NCI-H774 (cell line): ENCODE measurements at regions not wholly inside any gene's neighbourhood (a gene's known extent, or its start where the extent isn't known, plus 50 kb on each side); places are given as distances from the start of the nearest gene placed in this dataset.
"Not testable (repeated sequence)": the region's sequence is repeated elsewhere in the genome, so short reads cannot be mapped to it uniquely, and the experiment has no call there.

Experiments
- DNase-seq: peaks from one replicate; lab custom pipeline; 2025; lab: John Stamatoyannopoulos, UW

DNA sequence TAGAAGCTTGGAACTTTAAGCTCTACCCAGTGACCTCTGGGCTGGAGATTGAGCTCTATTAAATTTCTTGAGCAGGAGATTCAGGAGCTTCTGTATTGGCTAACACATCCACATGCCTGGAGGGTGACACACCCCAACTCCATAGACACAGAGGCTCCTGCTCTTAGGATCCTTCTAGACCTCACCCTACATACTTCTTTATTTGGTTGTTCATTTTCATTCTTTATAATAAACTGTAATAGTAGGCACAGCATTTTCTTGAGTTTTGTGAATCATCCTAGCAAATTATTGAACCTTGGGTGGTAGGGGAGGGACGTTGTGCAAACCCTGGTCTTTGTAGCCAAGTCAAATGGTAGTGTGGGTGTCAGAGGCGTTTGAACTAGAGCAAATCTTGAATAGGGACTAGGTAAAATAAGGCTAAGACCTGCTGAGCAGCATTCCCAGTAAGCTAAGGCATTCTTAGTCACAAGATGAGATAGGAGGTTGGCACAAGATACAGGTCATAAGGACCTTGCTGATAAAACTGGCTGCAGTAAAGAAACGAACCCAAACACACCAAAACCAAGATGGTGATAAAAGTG is 323.8 kb upstream of the GALNT5 start:
- DNase-seq, result no peak

- peak; percentile 73 for DNase-seq
Observed at GRCh38 chr2:156935616-156936015, 321.9 kb upstream of the GALNT5 start.

DNA sequence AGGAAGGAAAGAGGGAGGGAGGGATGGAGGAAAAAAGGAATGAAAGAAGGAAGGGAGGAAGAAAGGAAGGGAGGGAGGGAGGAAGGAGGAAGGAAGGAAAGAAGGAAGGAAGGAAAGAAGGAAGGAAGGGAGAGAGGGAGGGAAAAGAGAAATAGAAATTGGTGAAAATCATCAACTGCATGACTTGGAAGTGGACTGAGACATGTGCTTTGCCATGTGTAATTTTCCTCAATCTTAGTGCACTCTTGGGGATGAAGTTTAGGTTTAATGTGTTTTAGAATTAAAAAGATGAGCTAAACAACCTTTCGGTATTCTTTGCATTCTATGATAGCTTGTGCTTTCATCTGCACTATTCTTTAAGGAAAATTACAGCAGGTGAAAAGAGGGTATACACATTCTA is 320.1 kb upstream of the GALNT5 start:
- DNase-seq, result no peak

GRCh38 chr2:156944871-156945270 is 312.6 kb upstream of the GALNT5 start:
- DNase-seq, result no peak

DNA sequence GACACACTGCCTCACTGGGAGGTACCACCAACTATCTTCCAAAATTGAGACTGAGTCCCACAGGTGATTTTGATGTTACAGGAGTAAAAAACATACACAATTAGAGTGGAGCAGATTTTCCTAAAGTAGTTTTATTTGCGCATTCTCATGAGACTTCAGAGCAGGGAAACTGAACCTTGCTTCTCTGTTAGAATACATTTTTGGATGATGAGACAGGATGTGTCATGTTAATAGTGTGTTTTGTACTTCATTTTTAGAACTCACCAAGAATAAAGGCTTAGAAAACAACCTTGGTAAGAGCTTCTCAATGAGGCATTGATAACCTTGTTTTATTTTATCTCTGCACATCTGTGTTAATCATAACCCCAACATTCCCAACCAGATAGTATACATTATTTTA is 310.2 kb upstream of the GALNT5 start:
- no peak for DNase-seq

DNA sequence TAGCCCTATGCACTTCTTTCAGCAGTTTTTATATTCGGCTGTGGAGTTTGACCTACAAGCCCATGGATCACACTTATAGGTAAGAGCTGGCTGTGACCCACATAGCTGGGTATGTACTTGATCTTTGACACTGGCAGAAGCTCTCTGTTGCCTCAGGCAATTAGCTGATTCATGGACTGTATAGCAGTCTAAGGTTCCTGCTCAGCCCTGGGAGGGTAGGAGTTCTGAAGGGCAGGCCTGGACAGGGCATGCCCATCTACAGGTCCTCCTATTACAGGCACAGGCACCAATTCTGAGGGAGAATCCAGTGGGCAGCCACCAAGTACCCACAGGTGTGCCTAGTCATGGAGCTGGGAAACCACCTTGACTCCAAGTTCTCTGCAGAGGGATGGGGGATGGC is 301.8 kb upstream of the GALNT5 start:
- DNase-seq, result no peak

DNA sequence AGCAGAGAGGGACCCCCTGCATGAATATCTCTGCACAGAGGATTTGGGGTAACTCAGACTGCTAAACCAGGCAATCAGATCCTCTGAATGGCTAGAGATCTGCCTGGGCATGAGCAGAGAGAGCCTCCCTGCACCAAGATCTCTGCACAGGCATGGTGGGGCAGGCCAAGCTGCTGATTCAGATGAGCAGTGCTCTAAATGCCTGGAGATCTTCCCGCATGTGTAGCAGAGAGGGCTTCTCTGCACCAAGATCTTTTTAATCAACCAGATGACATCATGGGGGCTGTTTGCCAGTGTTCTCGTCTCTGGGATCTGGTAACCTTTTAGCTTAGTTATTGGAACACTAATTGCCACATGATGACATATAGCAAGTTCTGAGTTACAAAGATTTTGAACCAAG is 301.3 kb upstream of the GALNT5 start:
- no peak for DNase-seq

GRCh38 chr2:156958374-156958773 is 299.1 kb upstream of the GALNT5 start:
- no peak for DNase-seq

GRCh38 chr2:156959481-156959880 is 298.0 kb upstream of the GALNT5 start:
- DNase-seq, result no peak

DNA sequence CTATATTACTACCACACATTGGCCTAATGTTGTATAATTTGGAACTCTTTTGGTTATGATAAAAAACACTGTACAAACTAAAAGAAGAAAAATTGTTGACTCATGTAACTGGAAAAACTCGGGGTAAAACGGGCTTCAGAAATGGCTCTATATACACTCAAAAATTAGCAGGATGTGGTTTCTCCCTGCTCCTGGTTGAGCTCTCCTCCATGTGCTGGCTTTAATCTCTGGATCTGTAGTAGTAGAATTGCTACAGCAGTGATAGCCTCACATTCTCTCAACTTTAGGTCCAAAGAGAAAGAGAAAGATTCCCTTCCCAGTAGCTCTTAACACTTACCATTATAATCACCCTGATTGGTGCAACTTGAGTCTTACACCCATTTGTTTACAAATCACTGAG is 274.9 kb upstream of the GALNT5 start:
- no peak for DNase-seq

DNA sequence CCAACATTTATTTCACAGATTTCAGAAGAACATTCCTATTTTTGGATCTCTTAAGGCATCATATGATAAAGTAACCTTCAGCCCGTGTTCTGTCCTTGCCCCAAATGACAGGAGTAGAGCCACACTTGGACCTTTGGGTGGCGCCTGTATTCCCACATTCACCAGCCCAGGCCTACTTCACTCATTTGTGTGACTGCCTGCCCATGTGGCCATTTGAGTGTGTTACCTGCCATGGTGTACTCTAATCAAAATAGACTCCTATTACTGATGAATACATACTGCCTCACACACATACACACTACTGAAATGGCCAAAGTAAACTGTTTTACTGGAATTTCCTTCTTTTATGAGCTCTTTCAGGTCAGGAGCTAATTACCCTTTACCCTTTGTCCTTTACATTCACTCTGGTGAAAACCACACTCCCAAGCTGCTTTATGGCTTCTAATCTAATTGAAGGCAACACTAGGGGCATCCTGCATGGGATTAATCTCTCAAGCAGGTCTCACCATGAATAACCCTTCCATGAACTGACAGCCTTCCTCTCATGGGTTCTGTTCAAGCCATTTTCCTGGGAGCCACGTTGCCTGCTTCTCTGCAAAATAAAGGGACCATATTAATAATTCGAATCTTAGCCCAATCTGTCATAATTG is 271.0 kb upstream of the GALNT5 start:
- DNase-seq, result no peak

DNA sequence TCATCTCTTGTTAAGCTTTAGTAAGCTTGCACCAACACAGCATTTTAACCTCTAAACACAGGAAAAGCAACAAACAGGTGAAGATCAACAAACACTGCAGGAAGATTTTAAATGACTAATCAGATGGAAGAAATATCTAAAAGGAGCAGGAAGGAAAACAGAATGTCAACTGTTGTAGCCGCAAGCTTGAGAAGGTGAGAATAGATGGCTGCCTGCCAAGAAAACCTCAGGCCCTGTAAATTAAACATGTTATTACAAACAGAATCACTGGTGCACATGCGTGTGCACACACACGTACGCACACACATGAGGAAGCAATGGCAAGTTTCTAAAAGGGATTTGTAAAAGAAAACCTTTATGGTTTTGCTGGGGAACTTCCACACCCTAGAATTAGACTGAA is 257.8 kb upstream of the GALNT5 start:
- DNase-seq, result no peak

DNA sequence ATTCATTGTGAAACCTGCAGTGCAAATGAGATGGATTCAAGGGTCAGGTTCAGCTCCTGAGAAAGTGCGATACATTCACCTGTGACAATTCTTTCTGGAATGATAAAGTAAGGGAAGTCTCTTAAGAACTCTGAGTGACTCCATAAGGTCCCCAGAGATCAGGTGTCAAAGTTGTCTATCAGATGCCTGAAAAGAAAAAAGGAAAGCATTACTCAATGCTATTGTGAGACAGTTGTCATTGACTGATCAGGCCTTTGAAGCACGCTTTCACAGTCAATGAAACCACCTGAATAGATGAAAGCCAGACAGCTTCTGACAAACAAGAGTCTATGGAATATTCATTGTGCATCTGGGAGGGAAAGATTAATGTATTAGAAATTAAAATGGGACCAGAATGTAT is 252.7 kb upstream of the GALNT5 start:
- DNase-seq, result no peak

DNA sequence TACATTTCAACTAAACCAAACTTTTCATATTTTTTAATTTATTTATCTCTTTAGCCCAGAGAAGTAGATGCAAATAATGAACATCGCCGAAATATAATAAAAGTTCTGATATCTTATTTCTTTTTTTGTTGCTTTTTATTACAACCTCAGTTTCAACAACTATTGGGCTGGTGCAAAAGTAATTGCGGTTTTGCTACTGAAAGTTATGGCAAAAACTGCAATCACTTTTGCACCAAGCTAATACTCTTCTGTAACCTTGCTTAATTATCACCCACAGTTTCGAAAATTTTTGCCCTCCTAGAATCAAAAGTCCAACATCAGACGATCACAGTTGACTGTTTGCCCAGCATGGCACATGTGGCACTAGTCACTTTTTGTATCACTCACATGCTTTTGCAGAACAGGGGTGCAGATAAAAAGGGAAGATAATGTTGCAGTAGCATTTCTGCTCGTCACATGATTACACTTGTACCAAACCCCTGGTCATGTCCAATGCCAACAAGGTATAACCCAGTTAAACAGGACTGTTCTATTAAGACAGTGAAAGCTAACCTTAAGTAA is 242.4 kb upstream of the GALNT5 start:
- no peak for DNase-seq

DNA sequence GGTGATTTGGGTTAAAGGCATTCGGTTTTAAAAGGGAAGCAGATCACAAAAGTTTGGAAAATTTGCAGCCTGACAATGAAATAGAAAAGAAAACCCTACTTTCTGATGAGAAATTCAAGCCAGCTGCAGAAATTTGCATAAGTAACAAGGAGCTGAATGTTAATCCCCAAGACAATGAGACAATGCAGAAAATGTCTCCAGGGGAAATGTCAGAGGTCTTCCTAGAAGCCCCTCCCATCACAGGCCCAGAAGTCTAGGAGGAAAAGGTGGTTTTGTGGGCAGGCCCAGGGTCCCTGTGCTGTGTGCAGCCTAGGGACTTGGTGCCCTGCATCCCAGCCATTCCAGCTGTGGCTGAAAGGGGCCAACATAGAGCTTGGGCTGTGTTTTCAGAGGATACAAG is 234.2 kb upstream of the GALNT5 start:
- DNase-seq, result not testable (repeated sequence)

- DNase-seq, result no peak
Observed at GRCh38 chr2:157024129-157024528, 233.4 kb upstream of the GALNT5 start.

DNA sequence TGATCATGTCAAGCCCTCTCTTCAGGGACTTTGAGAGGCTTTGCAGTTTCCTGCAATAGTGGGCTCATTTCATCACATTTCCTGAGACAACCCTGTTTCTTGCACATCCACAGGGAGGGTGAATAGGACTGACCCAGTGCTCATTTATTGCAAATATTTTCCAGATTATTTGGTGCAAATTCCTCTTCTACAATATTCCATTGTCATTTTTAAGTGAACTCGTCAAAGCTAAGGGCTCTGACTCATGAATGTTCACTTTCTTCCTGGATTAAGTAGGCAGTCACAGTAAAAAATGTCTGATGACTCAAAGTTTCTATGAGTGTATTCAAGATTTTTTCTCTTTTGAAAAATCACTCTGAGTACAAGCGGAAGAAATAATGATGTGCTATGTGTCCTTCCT is 225.5 kb upstream of the GALNT5 start:
- DNase-seq, result no peak

DNA sequence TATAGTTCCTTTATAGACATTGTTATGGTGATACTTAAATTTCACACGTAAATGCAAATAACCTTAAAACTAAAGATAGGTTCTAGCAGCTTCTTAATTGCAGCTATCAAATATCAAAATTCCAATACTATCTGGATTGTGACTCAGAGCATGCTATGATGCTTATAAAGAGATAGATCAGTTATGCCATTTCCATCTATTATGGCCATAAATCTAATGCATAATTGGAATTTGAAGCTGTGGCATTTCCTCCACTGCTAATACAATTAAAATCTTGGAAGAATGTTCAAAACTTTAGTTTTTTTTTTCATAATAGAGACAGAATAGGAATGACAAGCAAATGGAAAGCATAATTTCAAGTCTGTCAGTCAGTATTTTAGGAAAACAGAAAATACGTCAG is 220.8 kb upstream of the GALNT5 start:
- DNase-seq, result no peak

GRCh38 chr2:157043786-157044185 is 213.7 kb upstream of the GALNT5 start:
- no peak for DNase-seq

DNA sequence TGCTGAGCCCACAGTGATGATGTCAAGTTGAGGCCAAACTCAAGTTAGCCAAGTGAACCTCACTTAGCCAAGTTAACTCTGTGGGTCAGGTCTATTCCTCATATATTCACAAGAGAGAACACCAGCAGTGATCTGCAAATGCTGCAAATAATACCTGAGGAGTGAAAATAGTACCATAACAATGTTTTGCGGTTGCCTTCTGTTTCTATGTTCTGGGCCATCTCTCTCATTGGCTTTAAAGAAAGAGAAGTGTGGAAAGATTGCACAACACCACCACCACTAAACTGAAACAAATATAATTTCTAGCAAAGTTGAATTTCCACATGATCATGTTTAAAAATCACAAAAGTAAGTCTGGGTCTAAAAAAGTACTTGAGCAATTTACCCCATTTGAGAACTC is 211.1 kb upstream of the GALNT5 start:
- no peak for DNase-seq

- no peak for DNase-seq
Observed at GRCh38 chr2:157052685-157053224, 204.8 kb upstream of the GALNT5 start.

DNA sequence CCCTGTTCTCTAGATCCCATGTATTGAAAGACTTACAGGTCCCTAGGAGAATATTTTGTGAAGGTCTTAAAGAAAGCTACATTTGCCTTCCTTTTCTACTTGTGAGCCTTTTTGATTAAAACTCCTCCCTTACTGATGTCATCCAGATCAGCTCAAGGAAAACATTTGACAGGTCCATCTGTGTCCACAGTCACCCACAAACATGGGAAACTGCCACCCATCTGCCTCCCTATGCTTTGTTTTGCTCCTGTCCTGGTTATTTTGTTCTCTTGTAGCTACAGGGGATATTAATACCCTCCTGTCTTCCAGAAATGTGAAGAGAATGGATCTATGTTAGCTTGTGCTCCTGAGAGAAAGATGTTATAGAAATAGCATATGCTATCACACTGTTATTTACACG is 203.6 kb upstream of the GALNT5 start:
- no peak for DNase-seq

DNA sequence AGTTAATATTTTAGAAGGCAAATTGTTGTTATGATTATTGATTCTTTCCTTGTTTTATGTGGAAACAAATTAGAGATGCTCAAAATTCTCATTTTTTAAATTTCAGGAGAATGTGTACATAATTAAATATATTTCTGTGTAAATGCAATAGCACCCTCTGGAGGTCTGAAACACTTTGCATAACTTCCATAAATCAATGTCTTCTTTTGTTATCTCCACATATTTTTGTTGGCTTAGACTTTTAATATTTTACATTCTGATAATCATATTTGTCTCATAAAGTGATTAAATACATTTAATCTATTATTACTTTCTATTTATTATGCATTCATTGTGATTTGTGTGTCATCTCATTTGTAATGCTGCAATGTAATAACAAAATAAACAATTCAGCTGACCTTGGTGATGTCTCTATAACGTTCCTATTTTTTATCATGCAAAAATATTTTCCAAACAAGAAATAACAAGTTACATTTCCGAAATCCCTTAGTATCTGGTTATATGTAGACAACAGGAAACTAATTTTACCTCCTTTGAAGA is 201.8 kb upstream of the GALNT5 start:
- peak; percentile 44 for DNase-seq
